Right lobe of liver (tissue), 6 donors: ENCODE measurements at regions not wholly inside any gene's neighbourhood (a gene's known extent, or its start where the extent isn't known, plus 50 kb on each side); places are given as distances from the start of the nearest gene placed in this dataset.
A peak's percentile ranks its signal among the peaks of the same experiment; 100 is the strongest.

Experiments used
- ATAC-seq, 4 donors: fragments of 200-7000 bp; cut with Tn5 transposase; one replicate each; pipeline ENCODE4 v1.9.1; 2020; ENCODE audit warnings: mild to moderate bottlenecking in 4 of 4, moderate library complexity in 4 of 4
- DNase-seq, 3 donors: peaks; one replicate each; pipeline ENCODE4 v3.0.0-alpha.2; 2020
- H3K27ac ChIP-seq, 3 donors: fragments of 200-600 bp; one replicate each; pipeline ENCODE4 v1.8.0; 2022
- H3K27me3 ChIP-seq, 2 donors: fragments of 200-600 bp; one replicate each; pipeline ENCODE4 v1.8.0; 2022
- H3K36me3 ChIP-seq, 4 donors: fragments of 200-600 bp; sonication (generic) in 1 of 4; one replicate each; pipeline versions ENCODE4 v1.5.1 to v1.8.0; 2017 to 2022; ENCODE audit warnings: control low read depth in 1 of 4
- H3K4me1 ChIP-seq, 4 donors: fragments of 200-600 bp; sonication (generic) in 1 of 4; one replicate each; pipeline versions ENCODE4 v1.5.1 to v1.8.0; 2017 to 2022; ENCODE audit warnings: control low read depth in 1 of 4
- H3K4me3 ChIP-seq, 3 donors: fragments of 200-600 bp; one replicate each; pipeline ENCODE4 v1.8.0; 2022
- H3K9me3 ChIP-seq, 4 donors: fragments of 200-600 bp; sonication (generic) in 1 of 4; one replicate each; pipeline versions ENCODE4 v1.5.1 to v1.8.0; 2017 to 2022; ENCODE audit warnings: control low read depth in 1 of 4
- POLR2A ChIP-seq: fragments of 450-650 bp; IDR thresholded peaks from one replicate; pipeline ENCODE4 v1.6.1; 2017; ENCODE audit warnings: antibody characterized with exemption, mild to moderate bottlenecking
- WGBS: methylation state at CpG from one replicate; pipeline ENCODE4 v1.1.6; 2018; ENCODE audit warnings: low coverage, low lambda C conversion rate; ENCODE audit not compliant: insufficient coverage; ENCODE audit errors: missing lambda C conversion rate; 5-methylcytosine and 5-hydroxymethylcytosine counted together
- intact Hi-C, 2 donors: fragments of 100-400 bp; cut with DNase I; formaldehyde crosslinking; loops; one replicate each; pipeline versions ENCODE4 v1.11.2 to v1.14.1; 2022
- TF ChIP-seq, protein P1 (sequence below), 4 donors: fragments of 200-600 bp in 3 of 4; fragments of 450-650 bp in 1 of 4; IDR thresholded peaks; one replicate each; pipeline versions ENCODE4 v1.5.1 to v1.8.0; 2016 to 2022; ENCODE audit warnings: antibody characterized with exemption in 4 of 4, mild to moderate bottlenecking in 2 of 4
- donor health status: DM: no; HTN: yes; CAD: no.
- donor health status: DM: no; HTN: no; CAD: no.
- donor health status: DM: no; HTN: no; CAD: no.
- donor health status: DM: no; HTN: yes; CAD: no.
- donor health status: DM: no; HTN: yes; CAD: no.

DNA sequence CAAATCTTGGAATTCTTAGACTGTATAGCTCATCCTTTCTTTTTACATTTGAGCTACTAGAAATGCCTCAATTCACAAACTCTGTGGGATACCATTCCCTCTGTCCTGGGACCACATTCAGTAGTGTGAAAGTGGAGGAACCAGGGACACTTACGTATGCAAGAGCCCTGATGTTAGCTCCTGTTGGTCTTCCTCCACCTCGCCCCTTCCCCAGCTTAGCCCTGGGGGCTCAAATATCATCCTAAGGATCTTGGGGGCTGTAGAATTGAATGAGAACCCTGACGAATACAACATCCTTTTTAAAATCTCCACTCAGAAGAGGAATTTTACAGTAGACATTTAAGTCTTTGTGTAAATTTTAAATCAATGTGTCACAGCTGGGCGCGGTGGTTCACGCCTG lies 65.2 kb upstream of the RAPH1 start:
- Histone ChIP-seq H3K36me3 (no peaks in the 10 kb centered on the region), H3K27me3 (no peaks in the 10 kb centered on the region), H3K9me3 (no peaks in the 10 kb centered on the region), H3K27ac (no peak overlapping the region), H3K4me3 (no peak overlapping the region), H3K4me1 (peaks cover 0 to 22% (median 11%) of the 10 kb centered on the region in 4 donors)
- DNase-seq (no peak), ATAC-seq (no peak)
- intact Hi-C loops, result no loop called here
- no peak for TF ChIP-seq POLR2A
- TF ChIP-seq, protein P1, sequence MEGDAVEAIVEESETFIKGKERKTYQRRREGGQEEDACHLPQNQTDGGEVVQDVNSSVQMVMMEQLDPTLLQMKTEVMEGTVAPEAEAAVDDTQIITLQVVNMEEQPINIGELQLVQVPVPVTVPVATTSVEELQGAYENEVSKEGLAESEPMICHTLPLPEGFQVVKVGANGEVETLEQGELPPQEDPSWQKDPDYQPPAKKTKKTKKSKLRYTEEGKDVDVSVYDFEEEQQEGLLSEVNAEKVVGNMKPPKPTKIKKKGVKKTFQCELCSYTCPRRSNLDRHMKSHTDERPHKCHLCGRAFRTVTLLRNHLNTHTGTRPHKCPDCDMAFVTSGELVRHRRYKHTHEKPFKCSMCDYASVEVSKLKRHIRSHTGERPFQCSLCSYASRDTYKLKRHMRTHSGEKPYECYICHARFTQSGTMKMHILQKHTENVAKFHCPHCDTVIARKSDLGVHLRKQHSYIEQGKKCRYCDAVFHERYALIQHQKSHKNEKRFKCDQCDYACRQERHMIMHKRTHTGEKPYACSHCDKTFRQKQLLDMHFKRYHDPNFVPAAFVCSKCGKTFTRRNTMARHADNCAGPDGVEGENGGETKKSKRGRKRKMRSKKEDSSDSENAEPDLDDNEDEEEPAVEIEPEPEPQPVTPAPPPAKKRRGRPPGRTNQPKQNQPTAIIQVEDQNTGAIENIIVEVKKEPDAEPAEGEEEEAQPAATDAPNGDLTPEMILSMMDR (IDR thresholded peaks at IDR 0.05), result no peak
- WGBS, result 94% methylated on average over 6 of the region's 6 CpGs

DNA sequence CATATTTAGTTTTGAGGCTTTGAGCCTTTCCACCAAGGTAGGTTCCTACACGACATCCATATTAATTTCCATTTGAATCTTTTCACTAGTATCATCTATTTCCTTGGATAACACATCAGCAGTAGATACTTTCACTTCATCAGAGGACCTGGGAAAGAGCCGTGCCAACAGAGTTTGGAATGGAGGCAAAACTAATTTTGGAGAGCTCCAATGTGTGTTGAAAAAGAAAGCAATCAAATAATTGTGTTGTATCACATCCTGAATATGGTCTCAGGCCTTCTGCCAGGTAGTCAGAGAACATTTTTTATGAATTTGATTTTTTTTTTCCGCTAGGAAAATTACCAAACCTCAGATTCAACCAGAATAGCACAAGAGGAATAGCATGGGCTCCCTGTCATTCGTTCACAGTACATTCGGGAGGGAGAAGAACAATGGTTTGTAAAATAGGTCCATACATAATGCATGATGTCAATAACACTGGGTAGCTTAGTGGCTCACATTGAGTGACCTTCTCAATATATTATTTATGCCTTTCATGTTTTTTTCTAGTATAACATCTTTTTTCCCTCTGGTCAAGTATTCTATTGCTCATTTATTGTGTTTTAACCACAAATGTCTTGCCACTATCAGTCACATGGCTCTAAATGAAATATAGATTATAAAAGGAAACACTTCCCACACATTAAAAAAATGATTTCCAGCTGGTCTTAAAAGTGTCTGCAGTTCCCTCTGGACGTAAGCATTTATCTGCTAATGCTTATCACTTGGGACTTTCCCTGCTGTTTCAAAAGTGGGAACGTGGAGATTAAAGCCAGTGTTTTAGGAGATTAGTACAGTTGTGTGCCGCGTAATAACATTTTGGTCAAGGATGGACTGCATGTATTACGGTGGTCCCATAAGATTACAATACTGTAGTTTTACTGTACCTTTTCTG lies 68.6 kb upstream of the RAPH1 start:
- ATAC-seq, result peak; percentile 33 to 64 (median 50)
- H3K36me3 ChIP-seq, result no peaks in the 10 kb centered on the region
- WGBS, result 23% methylated on average over 10 of the region's 10 CpGs
- no peaks in the 10 kb centered on the region for H3K27me3 ChIP-seq
- DNase-seq, result peak in 1 of 3 donors; percentile 54
- no peak overlapping the region for H3K4me3 ChIP-seq
- H3K27ac ChIP-seq, result peak overlapping the region in 1 of 3 donors; percentile 83
- peaks cover 0 to 33% (median 14%) of the 10 kb centered on the region in 4 donors for H3K4me1 ChIP-seq
- H3K9me3 ChIP-seq, result no peaks in the 10 kb centered on the region
- intact Hi-C loops, result no loop called here
- TF ChIP-seq, protein P1 (IDR thresholded peaks at IDR 0.05), result no peak
- TF ChIP-seq POLR2A, result no peak

DNA sequence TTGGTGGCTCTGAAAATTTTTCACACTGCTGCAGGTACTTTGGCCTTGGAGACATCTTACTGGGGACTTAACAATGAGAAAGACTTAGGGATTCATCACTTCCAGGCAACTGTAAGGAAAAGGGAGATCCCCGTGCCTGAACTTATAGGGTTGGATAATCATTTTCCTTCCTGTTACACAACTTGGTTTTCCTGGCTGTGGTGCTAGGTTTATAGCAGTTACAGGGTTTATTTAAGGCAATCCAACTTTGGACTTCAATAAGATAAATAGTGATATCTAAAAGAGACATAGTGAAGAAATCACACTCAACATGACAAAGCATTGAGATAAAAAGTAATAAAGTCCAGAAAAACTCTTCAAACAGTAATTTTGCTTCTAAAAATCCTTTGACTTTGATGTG lies 70.2 kb upstream of the RAPH1 start:
- H3K27ac ChIP-seq, result peak overlapping the region in 2 of 3 donors; percentile 77 to 83
- no peaks in the 10 kb centered on the region for H3K36me3 ChIP-seq
- no peak overlapping the region for H3K4me3 ChIP-seq
- intact Hi-C loops, result no loop called here
- DNase-seq (peak in 1 of 3 donors; percentile 55), ATAC-seq (peak; percentile 83 to 87 (median 84))
- WGBS, result 9% methylated on average over 1 of the region's 1 CpG
- TF ChIP-seq, protein P1 (IDR thresholded peaks at IDR 0.05), result no peak
- no peaks in the 10 kb centered on the region for H3K9me3 ChIP-seq
- H3K27me3 ChIP-seq, result no peaks in the 10 kb centered on the region
- H3K4me1 ChIP-seq, result peaks cover 0 to 33% (median 14%) of the 10 kb centered on the region in 4 donors

DNA sequence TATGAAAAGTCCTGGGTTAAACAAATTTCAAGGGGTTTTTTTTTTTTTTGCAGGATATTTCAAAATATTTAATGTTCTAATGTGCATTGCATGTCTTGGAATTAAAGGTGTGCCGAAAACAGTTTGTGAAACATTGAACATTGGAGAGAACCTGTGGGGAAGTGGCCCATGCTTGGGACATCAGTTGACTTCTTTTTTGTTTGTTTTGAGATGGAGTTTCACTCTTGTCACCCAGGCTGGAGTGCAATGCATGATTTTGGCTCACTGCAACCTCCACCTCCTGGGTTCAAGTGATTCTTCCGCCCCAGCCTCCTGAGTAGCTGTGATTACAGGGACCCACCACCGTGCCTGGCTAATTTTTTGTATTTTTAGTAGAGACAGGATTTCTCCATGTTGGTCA lies 71.0 kb upstream of the RAPH1 start:
- DNase-seq (peak in 1 of 3 donors; percentile 70), ATAC-seq (peak; percentile 44 to 76 (median 62))
- whole genome bisulfite sequencing, result 26% methylated on average over 3 of the region's 3 CpGs
- Histone ChIP-seq H3K27me3 (no peaks in the 10 kb centered on the region), H3K4me1 (peaks cover 0 to 33% (median 14%) of the 10 kb centered on the region in 4 donors), H3K4me3 (no peak overlapping the region), H3K9me3 (no peaks in the 10 kb centered on the region), H3K27ac (peak overlapping the region in 2 of 3 donors; percentile 77 to 83), H3K36me3 (no peaks in the 10 kb centered on the region)
- intact Hi-C loops, result no loop called here
- TF ChIP-seq, protein P1 (IDR thresholded peaks at IDR 0.05), result no peak
- no peak for TF ChIP-seq POLR2A
